NCI-H510A (cell line): ENCODE measurements at regions not wholly inside any gene's neighbourhood (a gene's known extent, or its start where the extent isn't known, plus 50 kb on each side); places are given as distances from the start of the nearest gene placed in this dataset.

Experiments used
- DNase-seq: peaks from one replicate; lab custom pipeline; 2025; lab: John Stamatoyannopoulos, UW

GRCh38 chr21:25024639-25025038 lies 582.6 kb downstream of the MRPL39 start:
- no peak for DNase-seq

GRCh38 chr21:25005388-25005787 lies 601.9 kb downstream of the MRPL39 start:
- DNase-seq = no peak

DNA sequence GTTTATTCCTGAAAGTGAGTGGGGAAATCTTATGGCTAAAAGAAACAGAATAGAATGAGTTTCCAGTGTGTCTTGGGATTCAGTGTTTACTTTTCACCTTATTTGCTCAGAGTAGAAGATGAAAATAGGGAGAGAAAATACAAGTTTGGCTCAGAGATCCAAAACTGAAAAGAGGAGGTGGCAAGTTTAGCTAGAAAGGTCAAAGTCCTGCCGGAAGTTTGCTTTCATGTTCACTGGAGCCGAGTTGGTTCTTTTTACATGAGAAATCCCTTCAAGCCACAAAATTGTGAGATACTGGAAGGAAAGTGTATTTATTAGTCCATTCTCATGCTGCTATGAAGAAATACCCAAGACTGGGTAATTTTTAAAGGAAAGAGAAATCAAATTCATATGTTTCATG lies 604.6 kb downstream of the MRPL39 start:
- DNase-seq = no peak

GRCh38 chr21:24995216-24995615 lies 612.1 kb downstream of the MRPL39 start:
- DNase-seq = no peak

DNA sequence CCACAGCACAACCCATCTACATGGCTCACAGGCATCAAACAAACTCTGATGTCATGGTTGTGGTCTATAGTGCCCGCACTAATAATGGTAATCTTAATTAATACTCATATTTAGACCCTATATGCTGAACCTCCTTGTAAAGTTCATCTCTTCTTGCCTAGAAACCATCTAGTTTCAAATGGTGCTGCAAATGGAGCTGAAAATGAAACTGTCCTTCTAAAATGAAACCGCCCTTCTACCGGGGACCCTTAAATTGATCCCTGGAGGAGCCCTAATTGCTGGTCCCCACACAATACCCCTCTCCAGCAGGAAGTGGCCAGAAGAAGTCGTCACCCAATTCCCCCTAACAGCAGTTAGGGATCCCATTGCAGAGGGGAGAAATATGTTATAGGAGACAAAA lies 612.6 kb downstream of the MRPL39 start:
- DNase-seq = no peak

GRCh38 chr21:24989516-24989915 lies 617.8 kb downstream of the MRPL39 start:
- no peak for DNase-seq

DNA sequence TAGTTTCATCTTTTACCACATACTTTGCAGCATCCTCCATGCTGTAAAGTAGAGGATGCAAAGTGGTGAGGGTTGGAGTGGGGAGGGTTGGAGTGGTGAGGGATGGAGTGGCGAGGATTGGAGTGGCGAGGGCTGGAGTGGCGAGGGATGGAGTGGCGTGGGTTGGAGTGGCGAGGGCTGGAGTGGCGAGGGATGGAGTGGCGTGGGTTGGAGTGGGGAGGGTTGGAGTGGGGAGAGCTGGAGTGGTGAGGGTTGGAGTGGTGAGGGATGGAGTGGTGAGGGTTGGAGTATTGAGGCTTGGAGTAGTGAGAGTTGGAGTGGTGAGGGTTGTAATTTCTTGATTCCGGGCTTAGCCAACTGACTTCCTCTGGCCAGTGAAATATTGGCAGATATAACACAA lies 618.3 kb downstream of the MRPL39 start:
- no peak for DNase-seq

DNA sequence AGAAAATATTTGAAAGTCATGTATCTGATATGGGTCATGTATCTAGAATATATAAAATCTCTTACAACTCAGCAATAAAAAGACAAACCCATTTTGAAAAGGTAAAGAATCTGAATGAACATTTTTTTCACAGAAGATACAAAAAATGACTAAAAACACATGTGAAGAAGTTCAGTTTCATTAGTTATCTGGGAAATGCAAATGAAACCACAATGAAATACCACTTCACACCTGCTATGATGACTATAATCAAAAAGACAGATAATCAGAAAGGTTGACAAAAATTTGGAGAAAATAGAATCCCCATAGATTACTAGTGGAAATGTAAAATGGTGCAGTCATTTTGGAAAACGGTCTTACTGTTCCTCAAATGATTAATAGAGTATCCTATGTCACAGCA lies 631.0 kb downstream of the MRPL39 start:
- DNase-seq = no peak

- no peak for DNase-seq
Observed at GRCh38 chr21:24969068-24969467, 638.2 kb downstream of the MRPL39 start.

GRCh38 chr21:24955275-24955961 lies 651.9 kb downstream of the MRPL39 start:
- no peak for DNase-seq

GRCh38 chr21:24948186-24948585 lies 659.1 kb downstream of the MRPL39 start:
- DNase-seq = no peak

GRCh38 chr21:24945910-24946309 lies 661.4 kb downstream of the MRPL39 start:
- DNase-seq = no peak

DNA sequence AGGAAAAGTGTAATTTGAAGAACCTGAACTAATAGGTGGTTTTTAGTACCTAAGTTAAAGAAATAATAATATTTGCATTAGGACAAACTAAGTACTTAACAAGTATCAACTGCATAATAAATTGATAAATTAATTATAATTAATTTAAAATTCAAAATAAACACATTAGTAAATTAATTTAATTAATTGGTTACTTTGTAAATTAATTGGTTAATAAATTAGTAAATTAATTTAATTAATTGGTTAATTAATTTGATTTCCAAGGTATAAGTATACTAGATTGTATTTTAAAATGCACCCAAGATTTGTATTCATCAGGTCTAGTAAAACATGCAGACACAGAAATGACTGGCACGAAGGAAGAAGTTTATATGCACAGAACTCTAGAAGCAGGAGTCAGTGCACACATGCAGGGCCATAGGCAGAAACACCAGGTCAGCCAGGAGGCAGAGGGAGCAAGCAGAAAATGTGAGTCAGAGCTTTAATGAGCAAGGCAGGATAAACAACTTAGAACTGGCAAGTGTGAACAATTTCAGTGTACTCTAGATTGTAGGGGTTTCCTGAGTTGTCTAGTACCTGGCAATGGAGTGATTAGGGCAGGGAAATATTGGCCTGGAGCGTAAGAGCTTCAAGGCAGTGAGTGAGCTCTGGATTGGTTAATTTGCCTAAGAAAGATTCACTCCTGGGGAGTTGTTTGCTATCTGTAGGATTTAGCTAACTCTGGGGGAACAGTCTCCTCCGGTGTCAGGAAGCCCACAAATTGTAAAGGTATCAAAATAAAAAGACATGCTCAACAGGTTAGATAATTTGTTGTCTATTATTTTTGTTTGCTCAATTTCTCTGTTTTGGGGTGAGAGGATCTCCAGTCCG lies 665.7 kb downstream of the MRPL39 start:
- DNase-seq = no peak

- no peak for DNase-seq
Observed at GRCh38 chr21:24939291-24939690, 668.0 kb downstream of the MRPL39 start.

DNA sequence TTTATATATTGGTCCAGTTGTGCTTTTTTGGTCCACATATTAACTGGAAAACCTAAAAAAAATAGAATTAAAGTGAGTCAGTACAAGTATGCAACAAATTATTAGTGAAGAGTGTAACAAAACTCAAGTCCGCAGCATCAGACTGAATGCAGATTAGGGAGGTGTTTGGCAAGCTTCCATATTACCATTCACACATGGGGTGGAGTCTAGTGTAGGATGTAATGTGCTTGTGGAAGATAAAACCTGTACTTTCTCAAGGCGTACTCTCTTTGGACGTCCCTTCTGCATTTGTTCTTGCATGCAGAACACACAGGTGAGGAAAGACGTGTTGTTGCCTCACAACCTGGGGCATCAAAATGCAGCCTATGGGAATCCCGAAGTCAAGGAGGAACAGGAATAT lies 668.7 kb downstream of the MRPL39 start:
- no peak for DNase-seq

DNA sequence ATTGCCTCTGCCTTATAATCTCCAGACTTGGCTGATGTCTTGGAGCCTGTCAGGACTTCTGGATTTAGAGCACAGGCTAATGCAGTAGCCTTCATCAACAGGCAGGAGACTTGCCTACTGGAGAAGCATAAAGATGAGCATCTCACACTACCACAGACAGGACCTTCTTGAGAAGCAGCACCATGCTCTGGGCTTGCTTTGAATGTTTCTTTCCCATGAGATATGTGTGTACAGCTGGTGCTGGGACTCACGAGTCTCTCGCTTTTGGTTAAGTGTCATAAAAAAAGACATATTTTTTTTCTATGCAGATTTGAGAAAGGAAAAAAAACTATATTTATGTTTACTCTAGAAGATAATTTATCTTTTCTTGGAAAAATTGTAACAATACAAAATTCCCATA lies 671.3 kb downstream of the MRPL39 start:
- DNase-seq = no peak

GRCh38 chr21:24910591-24910990 lies 696.7 kb downstream of the MRPL39 start:
- no peak for DNase-seq

- no peak for DNase-seq
Observed at GRCh38 chr21:24903994-24904635, 703.2 kb downstream of the MRPL39 start.

DNA sequence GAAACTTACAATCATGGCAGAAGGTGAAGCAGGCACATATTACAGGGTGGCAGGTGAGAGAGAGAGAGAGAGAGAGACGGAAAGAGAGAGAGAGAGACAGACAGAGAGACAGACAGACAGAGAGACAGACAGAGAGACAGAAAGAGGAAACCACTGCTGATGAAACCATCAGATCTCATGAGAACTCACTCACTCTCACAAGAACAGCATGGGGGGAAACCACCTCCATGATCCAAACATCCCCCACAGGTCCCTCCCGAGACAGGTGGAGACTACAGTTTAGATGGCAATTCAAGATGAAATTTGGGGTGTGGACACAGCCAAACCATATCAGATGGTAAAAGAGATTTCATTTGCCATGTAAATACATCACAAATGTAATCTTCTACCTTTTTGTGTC lies 708.1 kb downstream of the MRPL39 start:
- DNase-seq = no peak

GRCh38 chr21:24897883-24898282 lies 709.4 kb downstream of the MRPL39 start:
- no peak for DNase-seq

DNA sequence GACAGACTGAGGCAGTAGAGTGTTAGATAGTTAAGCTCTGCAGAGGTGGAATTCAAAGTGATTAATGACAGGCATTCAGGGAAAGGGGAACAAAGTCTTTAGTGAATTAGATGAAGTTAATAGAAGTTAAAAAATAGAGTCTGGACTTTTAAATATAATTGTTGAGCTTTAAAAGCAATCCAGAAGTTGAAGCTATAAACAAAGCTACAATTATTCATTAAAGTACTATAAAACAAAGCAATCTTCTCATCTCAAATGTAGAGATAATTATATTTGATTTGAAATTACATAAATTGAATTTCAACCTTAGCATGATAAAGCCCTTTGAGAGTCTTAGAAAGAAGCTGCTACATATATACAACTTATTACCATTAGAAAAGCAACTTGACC lies 710.6 kb downstream of the MRPL39 start:
- no peak for DNase-seq

DNA sequence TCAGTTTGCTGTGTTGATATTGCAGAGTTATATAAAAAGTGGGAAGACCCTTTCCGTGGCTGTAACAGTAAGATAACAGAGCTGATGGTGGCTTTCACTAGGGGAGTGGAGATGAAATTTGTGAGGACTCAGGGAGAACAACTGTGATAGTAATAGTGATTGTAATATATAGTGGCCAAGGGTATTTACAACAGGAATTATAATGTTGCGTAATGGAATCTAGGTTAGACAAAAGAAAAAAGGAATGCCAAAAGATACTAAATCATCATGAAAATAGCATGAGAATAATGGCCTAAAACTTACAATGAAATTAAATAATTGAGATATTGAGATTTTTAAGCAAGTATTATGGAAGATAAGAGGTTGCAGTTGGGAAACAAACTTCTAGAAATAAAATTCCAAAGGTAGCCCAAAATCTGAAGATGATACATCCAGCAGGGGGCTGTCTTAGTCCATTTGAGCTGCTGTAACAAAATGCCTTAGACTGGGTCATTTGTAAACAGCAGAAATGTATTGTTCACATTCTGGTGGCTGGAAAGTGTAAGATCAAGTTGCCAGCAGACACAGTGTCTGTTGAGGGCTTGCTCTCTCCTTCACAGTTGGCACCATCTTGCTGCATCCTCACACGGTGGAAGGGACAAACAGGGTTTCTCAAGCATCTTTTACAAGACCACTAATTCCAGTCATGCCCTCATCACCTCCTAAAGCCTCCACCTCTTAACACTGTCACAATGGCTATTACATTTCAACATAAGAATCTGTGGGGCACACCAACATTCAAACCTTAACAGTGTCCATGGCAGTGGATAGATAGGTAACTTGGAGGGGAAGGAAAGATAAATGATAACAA lies 711.2 kb downstream of the MRPL39 start:
- no peak for DNase-seq
